ENCODE measurements at regions not wholly inside any gene's neighbourhood (a gene's known extent, or its start where the extent isn't known, plus 50 kb on each side); places are given as distances from the start of the nearest gene placed in this dataset.

- H2AFZ ChIP-seq (replicated peaks): no peak overlapping the region
- no peak for DNase-seq (ENCODE audit: low spot score)
- Mint-ChIP-seq H3K36me3 (no peaks in the 10 kb centered on the region), H3K27ac (no peak overlapping the region), H3K9me3 (no peaks in the 10 kb centered on the region), H3K27me3 (ENCODE audit: insufficient read depth, low read depth) (no peaks in the 10 kb centered on the region), H3K4me1 (peaks cover 2% of the 10 kb centered on the region), H3K4me3 (no peak overlapping the region)
- H3K9me3 ChIP-seq (ENCODE audit: low read depth): no peaks in the 10 kb centered on the region
- no peak overlapping the region for H3K27ac ChIP-seq
- no peaks in the 10 kb centered on the region for H3K4me1 ChIP-seq
- no peaks in the 10 kb centered on the region for H3K27me3 ChIP-seq
- no peaks in the 10 kb centered on the region for H3K36me3 ChIP-seq
- H3K4me2 ChIP-seq: no peak overlapping the region
- H3K79me2 ChIP-seq (ENCODE audit: low read depth): no peaks in the 10 kb centered on the region
- no peak overlapping the region for H3K4me3 ChIP-seq
- H3F3A ChIP-seq (ENCODE audit: low read depth): no peaks in the 10 kb centered on the region
- TF ChIP-seq EZH2 (IDR thresholded peaks at IDR 0.05) (no peak), EZH2phosphoT487 (IDR thresholded peaks at IDR 0.05) (no peak)
- TF ChIP-seq, protein P1, sequence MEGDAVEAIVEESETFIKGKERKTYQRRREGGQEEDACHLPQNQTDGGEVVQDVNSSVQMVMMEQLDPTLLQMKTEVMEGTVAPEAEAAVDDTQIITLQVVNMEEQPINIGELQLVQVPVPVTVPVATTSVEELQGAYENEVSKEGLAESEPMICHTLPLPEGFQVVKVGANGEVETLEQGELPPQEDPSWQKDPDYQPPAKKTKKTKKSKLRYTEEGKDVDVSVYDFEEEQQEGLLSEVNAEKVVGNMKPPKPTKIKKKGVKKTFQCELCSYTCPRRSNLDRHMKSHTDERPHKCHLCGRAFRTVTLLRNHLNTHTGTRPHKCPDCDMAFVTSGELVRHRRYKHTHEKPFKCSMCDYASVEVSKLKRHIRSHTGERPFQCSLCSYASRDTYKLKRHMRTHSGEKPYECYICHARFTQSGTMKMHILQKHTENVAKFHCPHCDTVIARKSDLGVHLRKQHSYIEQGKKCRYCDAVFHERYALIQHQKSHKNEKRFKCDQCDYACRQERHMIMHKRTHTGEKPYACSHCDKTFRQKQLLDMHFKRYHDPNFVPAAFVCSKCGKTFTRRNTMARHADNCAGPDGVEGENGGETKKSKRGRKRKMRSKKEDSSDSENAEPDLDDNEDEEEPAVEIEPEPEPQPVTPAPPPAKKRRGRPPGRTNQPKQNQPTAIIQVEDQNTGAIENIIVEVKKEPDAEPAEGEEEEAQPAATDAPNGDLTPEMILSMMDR (IDR thresholded peaks at IDR 0.05): no peak
- H4K20me1 ChIP-seq (ENCODE audit: low read depth): no peaks in the 10 kb centered on the region
- H3K9ac ChIP-seq: no peak overlapping the region
These were observed 658.7 kb downstream of the PCDH18 start for GRCh38 chr4:136873555-136873954.

DNA sequence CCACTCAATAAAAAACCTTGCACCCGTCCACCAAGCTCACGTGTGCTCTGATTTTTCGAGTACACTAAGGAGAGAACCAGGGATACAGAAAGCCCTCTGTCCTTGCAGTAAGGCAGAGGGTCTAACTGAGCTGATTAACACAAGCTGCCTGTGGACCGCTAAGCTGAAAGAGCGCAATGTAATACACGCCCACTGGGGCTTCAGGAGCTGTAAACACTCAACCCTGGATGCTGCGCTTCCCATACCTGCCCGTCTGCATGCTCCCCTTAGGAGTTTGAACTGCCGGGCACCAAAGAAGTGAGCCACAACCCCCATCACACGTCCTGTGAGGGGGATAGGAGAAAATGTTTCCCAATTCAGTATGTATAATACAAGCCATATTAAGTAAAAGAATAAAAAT, 664.8 kb downstream of the PCDH18 start:
- no peaks in the 10 kb centered on the region for H3K4me1 ChIP-seq
- H3K27me3 Mint-ChIP-seq (ENCODE audit: insufficient read depth, low read depth): no peaks in the 10 kb centered on the region
- no peaks in the 10 kb centered on the region for H3K79me2 ChIP-seq (ENCODE audit: low read depth)
- peak overlapping the region; percentile 64 for H2AFZ ChIP-seq (replicated peaks)
- H3K9me3 ChIP-seq (ENCODE audit: low read depth): no peaks in the 10 kb centered on the region
- no peak overlapping the region for H3K4me3 ChIP-seq
- no peaks in the 10 kb centered on the region for H4K20me1 ChIP-seq (ENCODE audit: low read depth)
- H3K27me3 ChIP-seq: no peaks in the 10 kb centered on the region
- no peaks in the 10 kb centered on the region for H3F3A ChIP-seq (ENCODE audit: low read depth)
- peaks cover 5% of the 10 kb centered on the region for H3K4me1 Mint-ChIP-seq
- TF ChIP-seq EZH2phosphoT487 (IDR thresholded peaks at IDR 0.05): no peak
- TF ChIP-seq, protein P1 (IDR thresholded peaks at IDR 0.05): peak; percentile 4
- H3K27ac ChIP-seq: no peak overlapping the region
- no peaks in the 10 kb centered on the region for H3K36me3 ChIP-seq
- H3K9ac ChIP-seq: no peak overlapping the region
- H3K27ac Mint-ChIP-seq: no peak overlapping the region
- H3K36me3 Mint-ChIP-seq: no peaks in the 10 kb centered on the region
- no peak overlapping the region for H3K4me2 ChIP-seq
- H3K4me3 Mint-ChIP-seq: no peak overlapping the region
- peak; percentile 34 for DNase-seq (ENCODE audit: low spot score)
- no peaks in the 10 kb centered on the region for H3K9me3 Mint-ChIP-seq

- Histone ChIP-seq H3K9ac (no peak overlapping the region), H3F3A (ENCODE audit: low read depth) (no peaks in the 10 kb centered on the region), H3K4me3 (no peak overlapping the region), H4K20me1 (ENCODE audit: low read depth) (no peaks in the 10 kb centered on the region), H3K36me3 (no peaks in the 10 kb centered on the region), H2AFZ (replicated peaks) (no peak overlapping the region), H3K79me2 (ENCODE audit: low read depth) (no peaks in the 10 kb centered on the region), H3K4me1 (no peaks in the 10 kb centered on the region), H3K4me2 (no peak overlapping the region), H3K27me3 (no peaks in the 10 kb centered on the region), H3K9me3 (ENCODE audit: low read depth) (no peaks in the 10 kb centered on the region), H3K27ac (no peak overlapping the region)
- Mint-ChIP-seq H3K9me3 (no peaks in the 10 kb centered on the region), H3K4me1 (peaks cover 5% of the 10 kb centered on the region), H3K4me3 (no peak overlapping the region), H3K36me3 (no peaks in the 10 kb centered on the region), H3K27me3 (ENCODE audit: insufficient read depth, low read depth) (no peaks in the 10 kb centered on the region), H3K27ac (no peak overlapping the region)
- TF ChIP-seq, protein P1 (IDR thresholded peaks at IDR 0.05): no peak
- TF ChIP-seq EZH2phosphoT487 (IDR thresholded peaks at IDR 0.05): no peak
- TF ChIP-seq EZH2 (IDR thresholded peaks at IDR 0.05): no peak
- no peak for DNase-seq (ENCODE audit: low spot score)
These were observed 666.8 kb downstream of the PCDH18 start for GRCh38 chr4:136865526-136865925.
